Globus pallidus (tissue), 1 donor: ENCODE measurements at regions not wholly inside any gene's neighbourhood (a gene's known extent, or its start where the extent isn't known, plus 50 kb on each side); places are given as distances from the start of the nearest gene placed in this dataset.

Experiments used
- DNase-seq: peaks from one replicate; pipeline ENCODE4 v3.0.0-alpha.2; 2015; ENCODE audit warnings: low spot score

DNA sequence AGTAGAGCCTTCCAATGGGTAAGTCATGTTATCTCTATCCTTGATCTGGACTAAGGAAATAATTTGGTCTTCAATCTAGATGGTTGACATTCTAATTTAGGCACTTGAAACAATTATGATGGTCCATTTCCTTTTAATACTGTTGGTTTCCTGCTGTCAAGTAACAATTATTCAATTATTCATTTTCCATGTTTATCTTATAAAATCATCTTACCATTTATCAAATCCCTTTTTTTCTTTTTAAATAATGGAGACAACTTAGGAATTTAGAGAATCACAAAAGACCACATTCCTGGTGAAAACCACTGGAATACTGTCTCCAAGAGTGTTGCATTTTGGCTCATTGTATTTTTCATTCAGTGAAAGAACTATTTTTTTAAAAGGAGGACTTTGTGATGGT, 148.7 kb upstream of the CTSO start:
- no peak for DNase-seq

DNA sequence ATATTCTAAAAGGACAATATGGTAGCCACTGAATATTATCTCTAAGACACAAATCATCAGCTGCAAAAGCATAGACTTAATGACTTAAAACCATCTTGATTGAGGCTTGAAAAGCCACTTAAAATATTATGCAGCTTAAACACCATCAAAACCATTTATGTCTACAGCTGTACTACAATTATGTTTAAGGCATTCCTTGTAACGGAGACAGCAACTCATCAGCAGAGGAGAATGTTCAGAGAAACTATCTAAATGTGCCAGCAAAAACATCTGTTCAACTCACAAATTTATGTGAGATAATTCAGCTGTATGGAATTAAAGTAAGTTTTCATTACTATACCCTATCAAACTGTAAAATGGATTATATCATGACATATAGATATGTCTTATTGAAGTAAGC, 147.9 kb upstream of the CTSO start:
- no peak for DNase-seq

DNA sequence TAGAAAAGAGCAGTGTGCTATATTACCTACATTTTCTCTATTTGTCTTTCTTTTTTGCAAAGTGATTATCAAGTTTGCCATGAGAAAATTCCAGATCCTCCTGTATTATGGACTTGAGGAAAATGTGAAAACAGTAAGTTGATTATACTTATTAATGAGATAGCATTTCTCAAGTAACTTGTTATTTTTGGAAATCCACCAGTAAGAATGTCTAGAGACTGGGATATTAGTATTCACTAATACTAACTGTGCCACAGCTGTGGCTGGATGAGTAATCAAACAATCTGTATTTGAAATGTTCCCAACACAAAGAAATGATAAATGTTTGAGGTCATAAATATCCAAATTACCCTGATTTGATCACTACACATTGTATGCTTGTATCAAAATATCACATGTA, 147.0 kb upstream of the CTSO start:
- no peak for DNase-seq

DNA sequence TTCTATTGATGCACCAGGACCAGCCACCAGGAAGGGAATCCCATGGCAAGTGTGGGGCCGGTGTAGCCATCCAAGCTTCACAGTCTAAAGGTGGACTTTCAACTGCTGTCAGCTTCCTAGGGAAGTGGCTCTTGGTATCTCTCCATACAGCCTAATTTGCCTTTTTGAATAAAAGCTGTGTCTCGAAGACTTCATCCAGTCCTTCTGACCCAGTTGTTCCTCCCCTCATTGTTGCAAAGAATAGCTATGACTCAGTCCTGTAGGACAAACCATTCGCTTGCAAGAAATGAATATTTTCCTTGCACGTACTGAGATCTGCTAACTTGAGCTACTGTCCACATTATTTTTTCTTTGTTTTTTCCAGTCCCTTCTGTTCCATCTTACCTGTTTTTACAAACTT, 145.1 kb upstream of the CTSO start:
- DNase-seq: no peak

DNA sequence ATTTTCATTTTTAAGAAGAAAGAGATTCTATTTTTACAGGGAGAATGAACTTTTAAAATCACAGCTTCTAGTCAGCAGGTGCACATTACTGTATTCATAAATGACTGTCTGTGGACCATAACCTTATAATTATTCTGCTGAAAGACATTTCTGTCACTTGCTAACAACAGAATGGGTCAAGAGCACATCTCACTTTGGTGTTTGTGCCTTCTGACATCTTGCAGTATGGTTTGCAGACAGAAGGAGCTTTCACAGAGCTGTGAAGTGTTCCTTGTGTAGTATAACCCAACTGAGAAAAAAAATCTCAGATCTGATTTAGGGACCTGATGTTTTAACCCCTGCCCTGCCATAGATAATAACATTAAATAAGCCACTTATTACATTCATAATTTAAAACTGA, 131.4 kb upstream of the CTSO start:
- DNase-seq: no peak

DNA sequence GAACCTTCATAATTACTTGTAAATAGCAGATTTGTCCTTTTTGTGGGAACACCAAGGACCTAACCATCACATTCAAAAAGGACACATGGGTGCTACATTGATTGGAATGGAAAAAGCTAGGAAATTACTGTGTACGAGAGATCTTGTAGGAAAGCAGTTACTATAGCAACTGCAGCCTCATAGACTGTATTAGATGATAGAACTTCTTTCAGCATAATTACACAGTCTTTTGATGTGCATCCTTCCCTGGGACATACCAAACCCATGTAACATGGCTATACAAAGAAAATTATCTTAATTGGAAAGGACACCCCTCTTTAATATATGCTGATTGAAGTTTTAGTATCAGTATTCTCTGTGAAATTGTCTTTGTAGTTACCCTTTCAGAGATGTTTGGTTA, 130.7 kb upstream of the CTSO start:
- DNase-seq: no peak

DNA sequence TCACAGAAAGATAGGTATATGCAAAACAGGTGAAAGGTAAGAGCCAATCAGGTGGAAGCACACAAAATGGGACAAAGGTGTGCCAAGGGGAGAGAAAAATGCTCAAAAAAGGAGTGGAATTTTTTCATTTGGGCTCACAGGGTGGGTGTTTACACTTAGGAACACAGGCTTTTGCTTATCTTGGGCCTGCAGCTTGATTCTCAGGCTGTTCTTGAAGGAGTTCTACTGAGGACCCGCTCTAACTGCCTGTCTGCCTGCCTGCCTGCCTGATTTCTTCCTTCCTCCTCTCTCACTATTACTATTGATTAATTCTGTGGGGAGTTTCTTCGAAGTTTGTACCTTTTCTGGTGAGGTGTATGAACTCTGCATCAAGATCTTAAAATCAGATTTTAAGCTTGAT, 120.3 kb upstream of the CTSO start:
- DNase-seq: no peak

DNA sequence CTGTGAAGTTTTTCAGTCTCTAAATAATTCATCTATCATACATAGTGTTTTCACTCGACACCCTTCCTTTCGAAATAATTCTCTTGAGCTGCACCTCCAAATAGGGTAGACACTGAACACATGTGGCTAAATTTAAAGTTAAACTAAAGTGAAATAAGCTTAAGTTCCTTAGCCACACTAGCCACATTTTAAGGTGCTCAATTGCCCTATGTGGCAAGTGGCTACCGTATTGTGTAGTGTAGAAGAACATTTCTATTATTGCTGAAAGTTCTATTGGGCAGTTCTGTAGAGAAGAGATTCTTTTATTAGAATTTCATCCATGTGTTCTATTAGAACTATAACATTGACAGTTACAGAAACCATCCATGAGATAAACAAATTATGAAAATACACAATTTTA, 107.0 kb upstream of the CTSO start:
- no peak for DNase-seq

DNA sequence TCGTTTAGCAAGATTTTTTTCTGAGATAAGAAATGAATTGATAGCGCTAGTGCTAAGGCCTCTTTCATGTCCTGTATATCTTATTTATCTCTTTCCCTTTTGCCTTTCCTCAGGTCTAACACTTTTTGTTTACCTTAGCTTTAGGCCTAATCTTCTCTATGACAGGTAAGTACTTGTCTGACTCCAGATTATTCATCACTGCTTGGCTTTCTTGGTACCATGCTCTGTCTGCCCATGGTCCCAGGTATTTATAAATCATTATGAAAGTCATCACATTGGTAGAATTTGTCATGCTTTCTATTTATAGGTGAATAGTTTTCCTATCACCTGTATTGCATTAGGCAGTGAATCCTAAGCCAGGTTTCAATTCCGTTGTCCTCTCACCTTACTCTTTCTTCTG, 99.5 kb upstream of the CTSO start:
- DNase-seq: no peak

DNA sequence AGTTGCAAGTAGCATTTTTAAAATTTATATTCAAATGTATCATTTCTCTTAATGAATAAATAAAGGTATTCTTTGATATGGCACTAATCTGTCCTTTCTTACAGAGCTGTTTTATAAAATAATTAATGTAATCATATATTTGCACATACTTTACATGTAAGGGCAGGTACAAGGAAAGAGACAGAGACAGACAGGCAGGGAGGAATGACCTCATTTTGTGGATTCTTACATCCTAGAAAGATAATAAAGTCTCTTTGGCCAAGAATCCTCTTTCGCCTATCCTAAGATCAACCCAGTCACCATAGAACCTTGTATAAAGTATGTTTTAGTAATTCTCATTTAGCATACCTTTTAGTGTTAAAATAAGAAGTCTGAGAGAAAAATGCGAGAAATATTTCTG, 98.5 kb upstream of the CTSO start:
- DNase-seq: no peak

DNA sequence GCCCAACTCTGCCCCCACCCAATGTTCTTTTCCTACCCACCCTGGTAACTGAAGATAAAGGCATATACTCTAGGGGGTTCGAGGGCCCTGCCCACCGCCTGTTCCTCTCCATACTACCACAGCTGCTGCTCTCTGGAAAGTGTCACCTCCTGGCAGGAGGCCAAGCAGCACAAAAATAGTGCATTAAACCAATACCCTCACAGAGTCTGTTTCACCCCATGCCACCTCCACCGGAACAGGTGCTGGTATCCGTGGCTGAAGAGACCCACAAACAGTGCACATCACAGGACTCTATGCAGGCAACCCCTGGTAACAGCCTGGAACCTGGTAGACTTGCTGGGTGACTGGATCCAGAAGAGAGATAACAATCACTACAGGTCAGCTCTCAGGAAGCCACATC, 85.1 kb upstream of the CTSO start:
- DNase-seq: no peak

DNA sequence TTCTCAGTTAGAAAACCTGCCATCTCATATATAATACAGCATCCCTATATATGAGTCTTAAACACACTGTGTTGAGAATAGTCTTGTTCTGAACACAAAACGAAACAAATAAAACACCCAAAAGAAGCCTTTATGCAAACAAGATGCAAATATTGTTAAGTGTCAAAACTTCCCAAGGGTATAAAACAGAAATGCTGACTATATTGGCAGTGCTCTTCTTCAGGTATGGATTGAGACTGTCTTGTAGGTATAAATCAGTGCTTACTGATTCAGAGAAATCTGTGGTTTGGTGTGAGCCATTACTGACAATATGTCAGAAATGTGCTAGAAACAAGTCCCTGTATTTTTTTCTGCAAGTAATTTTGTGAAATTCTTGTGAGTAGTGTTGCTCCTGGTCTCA, 82.8 kb upstream of the CTSO start:
- no peak for DNase-seq

DNA sequence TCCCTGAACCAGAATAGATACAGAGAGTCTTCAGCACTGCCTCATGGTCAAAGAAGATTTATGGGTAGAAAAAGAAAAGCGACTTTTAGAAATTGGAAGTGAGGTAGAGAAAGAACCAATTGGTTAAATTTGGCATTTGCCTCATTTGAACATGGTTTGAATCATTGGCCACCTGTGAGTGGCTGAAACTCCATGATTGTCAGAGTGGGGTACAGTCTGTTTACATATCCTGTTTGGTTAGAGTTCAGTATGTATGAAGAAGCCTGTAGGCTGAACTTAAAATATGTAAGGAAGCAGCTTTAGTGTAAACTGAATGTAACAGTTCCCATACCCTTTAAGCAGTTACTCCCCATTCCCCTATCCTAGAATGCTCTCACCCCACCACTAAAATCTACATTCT, 76.0 kb upstream of the CTSO start:
- no peak for DNase-seq

DNA sequence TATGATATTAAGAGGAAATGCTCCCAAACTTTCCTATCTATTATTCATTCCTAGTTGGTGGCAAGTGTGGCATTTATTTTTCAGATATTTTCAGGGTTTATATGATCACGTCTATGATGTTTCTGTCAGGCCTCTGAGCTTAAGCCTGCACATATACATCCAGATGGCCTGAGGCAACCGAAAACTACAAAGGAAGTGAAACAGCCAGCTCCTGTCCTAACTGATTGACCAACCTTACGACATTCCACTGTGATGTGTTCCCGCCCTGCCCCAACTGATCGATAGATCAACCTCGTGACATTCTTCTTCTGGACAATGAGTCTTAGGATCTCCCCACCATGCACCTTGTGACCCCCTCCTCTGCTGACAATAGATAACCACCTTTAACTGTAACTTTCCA, 67.6 kb upstream of the CTSO start:
- DNase-seq: no peak

DNA sequence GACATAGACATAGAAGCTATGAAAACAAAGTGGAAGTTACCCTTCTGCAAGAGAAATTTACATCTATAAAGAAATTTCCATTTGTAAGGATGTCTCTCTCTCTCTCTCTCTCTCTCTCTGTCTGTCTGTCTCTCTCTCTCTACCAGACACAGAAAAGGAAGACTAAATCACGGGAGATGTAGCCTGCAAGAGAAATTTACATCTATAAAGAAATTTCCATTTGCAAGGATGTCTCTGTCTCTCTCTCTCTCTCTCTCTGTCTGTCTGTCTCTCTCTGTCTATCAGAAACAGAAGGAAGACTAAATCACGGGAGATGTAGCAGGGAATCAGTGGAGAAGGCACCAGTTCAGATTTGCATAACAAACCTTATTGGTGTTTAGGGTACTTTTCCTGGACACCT, 65.6 kb upstream of the CTSO start:
- no peak for DNase-seq

DNA sequence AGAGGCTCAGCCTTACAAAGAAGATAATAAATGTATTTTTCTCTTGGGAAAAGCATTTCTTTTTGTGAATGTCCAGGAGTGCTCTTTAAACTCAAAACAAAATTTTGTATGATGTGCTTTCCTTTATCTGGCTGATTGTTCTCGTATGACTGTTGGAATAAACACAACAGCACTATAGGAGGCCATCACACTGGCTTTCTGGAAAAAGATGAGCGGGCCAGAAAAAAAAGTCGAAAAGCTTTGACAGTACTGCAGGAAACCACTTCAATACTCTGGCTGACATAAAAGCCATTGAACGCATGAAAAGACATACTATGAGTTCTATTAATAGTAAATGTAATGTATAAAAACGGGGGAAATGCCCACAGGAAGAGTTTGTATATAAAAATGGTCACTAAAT, 64.7 kb upstream of the CTSO start:
- no peak for DNase-seq

DNA sequence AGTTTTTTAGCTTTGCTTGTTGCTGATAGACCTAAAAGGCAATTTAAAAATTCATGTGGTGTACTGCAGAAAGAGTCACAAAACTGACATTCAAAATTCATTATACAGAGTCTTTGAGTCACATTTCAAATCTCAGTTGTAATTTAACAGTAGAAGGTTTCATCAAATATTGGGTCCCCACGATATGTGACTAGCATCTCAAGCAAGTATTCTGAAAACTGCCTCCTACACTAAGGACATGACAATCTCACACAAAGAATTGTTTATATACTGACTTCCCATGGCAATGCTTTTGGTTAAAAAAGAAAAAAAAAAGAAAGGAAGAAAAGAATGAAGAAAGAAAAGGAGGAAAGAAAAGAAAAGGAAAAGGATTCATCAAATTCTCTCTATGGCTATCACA, 62.1 kb upstream of the CTSO start:
- no peak for DNase-seq

DNA sequence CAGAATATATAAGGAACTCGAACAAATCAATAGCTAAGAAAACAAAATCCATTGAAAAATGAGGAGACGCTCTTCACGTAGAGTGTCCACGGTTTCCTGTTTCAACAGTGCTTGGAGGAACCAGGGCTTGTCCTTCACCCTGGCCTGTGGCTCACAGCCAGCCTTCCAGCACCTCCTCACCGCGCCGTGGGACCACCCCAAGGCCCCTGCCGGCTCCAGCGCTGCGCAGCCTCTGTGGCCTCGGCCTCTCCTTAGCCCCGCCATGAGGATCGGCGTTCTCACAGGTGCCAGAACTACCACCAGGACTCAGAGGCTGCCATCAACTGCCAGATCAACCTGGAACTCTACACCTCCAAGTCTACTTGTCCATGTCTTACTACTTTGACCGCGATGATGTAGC, 52.5 kb upstream of the CTSO start:
- no peak for DNase-seq
